ENCODE measurements at regions not wholly inside any gene's neighbourhood (a gene's known extent, or its start where the extent isn't known, plus 50 kb on each side); places are given as distances from the start of the nearest gene placed in this dataset.
A peak's percentile ranks its signal among the peaks of the same experiment; 100 is the strongest.

DNA sequence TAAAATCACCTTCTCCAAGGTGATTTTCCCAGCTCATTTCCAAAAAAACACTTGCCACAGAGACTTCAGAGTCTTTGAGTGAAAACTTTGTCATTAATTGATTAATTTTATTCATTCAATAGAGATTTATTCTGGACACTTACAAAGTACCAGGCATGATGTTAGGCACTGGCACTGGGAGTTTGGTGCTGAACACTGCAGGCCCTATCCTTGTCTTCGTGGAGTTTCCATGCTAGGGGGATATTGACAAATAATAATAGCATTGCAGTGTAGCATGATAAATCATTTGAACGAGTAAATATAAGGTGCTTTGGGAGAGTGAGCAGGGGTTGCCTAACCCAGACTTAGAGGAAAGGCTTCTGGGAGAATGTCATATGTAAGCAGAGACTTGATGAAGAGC lies 145.7 kb downstream of the SOX4 start:
- TF ChIP-seq, protein P1, sequence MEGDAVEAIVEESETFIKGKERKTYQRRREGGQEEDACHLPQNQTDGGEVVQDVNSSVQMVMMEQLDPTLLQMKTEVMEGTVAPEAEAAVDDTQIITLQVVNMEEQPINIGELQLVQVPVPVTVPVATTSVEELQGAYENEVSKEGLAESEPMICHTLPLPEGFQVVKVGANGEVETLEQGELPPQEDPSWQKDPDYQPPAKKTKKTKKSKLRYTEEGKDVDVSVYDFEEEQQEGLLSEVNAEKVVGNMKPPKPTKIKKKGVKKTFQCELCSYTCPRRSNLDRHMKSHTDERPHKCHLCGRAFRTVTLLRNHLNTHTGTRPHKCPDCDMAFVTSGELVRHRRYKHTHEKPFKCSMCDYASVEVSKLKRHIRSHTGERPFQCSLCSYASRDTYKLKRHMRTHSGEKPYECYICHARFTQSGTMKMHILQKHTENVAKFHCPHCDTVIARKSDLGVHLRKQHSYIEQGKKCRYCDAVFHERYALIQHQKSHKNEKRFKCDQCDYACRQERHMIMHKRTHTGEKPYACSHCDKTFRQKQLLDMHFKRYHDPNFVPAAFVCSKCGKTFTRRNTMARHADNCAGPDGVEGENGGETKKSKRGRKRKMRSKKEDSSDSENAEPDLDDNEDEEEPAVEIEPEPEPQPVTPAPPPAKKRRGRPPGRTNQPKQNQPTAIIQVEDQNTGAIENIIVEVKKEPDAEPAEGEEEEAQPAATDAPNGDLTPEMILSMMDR (conservative IDR thresholded peaks at IDR 0.05; ENCODE audit: low read depth) = no peak
- no peak for DNase-seq (ENCODE audit: low spot score)
- CTCF ChIA-PET = no interaction called here
- H3K27ac ChIP-seq = no peak overlapping the region
- POLR2A ChIA-PET (ENCODE audit: low non-redundant PET) = no interaction called here

GRCh38 chr6:21739838-21740237 lies 146.3 kb downstream of the SOX4 start:
- CTCF ChIA-PET = no interaction called here
- no peak for DNase-seq (ENCODE audit: low spot score)
- TF ChIP-seq, protein P1 (conservative IDR thresholded peaks at IDR 0.05; ENCODE audit: low read depth) = no peak
- H3K27ac ChIP-seq = no peak overlapping the region
- POLR2A ChIA-PET (ENCODE audit: low non-redundant PET) = no interaction called here

- POLR2A ChIA-PET (ENCODE audit: low non-redundant PET) = no interaction called here
- DNase-seq (ENCODE audit: low spot score) = no peak
- H3K27ac ChIP-seq = no peak overlapping the region
- CTCF ChIA-PET = no interaction called here
- TF ChIP-seq, protein P1 (conservative IDR thresholded peaks at IDR 0.05; ENCODE audit: low read depth) = no peak
Measured at GRCh38 chr6:21740376-21741124, 147.0 kb downstream of the SOX4 start.

DNA sequence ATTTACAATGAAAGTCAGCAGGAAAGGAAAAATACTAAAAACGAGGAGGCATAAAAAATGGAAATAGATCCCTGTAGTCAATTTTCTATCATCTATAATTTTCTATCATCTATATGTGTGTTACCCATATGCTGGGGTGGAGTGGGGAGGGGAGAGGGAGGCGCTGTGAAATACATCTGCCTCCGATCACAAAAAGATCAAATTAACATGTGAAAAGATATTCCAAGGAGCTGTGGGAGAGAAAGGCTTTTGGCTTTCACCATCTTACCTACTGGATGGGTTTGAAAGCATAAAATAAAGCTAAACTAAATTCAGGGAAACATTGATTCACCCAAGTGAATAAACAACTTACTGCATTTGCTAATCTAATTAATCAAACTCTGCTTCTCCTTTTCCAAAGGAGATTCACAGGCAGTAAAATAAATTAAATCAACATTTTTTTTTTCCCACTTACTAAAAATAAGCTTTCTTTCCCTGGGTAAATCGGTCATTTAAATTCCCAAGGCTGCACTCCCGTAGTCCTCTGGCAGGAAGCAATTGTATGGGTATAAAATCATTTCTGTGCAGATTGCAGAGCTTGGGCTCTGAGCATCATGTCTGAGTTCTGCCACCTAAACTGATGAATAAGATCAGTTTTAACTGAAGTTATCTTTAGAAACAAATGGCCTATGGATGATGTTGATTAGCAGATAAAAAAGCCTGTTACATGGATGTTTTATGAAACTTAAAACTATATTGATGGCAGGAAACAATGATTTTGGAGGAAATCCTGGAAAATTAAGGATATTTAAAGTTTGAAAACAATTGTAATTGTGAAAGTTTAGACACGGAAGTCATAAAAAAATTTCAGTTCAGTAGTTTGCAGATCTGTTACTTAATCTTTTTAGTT lies 147.9 kb downstream of the SOX4 start:
- H3K27ac ChIP-seq = no peak overlapping the region
- TF ChIP-seq, protein P1 (conservative IDR thresholded peaks at IDR 0.05; ENCODE audit: low read depth) = no peak
- no peak for DNase-seq (ENCODE audit: low spot score)
- ChIA-PET CTCF (interaction anchor here (0.6 kb wide), 1 partner anchor 208 kb away, joined by 3 read pairs; no protein-coding TSS in a partner anchor), POLR2A (ENCODE audit: low non-redundant PET) (no interaction called here)

GRCh38 chr6:21742238-21742660 lies 148.7 kb downstream of the SOX4 start:
- peak; percentile 34 for DNase-seq (ENCODE audit: low spot score)
- ChIA-PET CTCF (interaction anchor here (0.5 to 0.6 kb wide), 2 partner anchors 19 to 208 kb away, joined by 3 to 8 read pairs; no protein-coding TSS in a partner anchor), POLR2A (ENCODE audit: low non-redundant PET) (no interaction called here)
- TF ChIP-seq, protein P1 (conservative IDR thresholded peaks at IDR 0.05; ENCODE audit: low read depth) = no peak
- no peak overlapping the region for H3K27ac ChIP-seq

- CTCF ChIA-PET = no interaction called here
- no peak for DNase-seq (ENCODE audit: low spot score)
- POLR2A ChIA-PET (ENCODE audit: low non-redundant PET) = no interaction called here
- TF ChIP-seq, protein P1 (conservative IDR thresholded peaks at IDR 0.05; ENCODE audit: low read depth) = no peak
- H3K27ac ChIP-seq = no peak overlapping the region
Measured at GRCh38 chr6:21744331-21744730, 150.8 kb downstream of the SOX4 start.

Measured in RWPE1 (cell line).